Epithelial cell of proximal tubule (primary cell): ENCODE measurements at regions not wholly inside any gene's neighbourhood (a gene's known extent, or its start where the extent isn't known, plus 50 kb on each side); places are given as distances from the start of the nearest gene placed in this dataset.

Source experiments
- DNase-seq: peaks from one replicate; pipeline ENCODE4 v3.0.0-alpha.2; 2011; ENCODE audit warnings: low read depth
- H3K4me3 ChIP-seq: 2 replicates; pipeline ENCODE4 v1.5.1; 2011; ENCODE audit warnings: low read depth, mild to moderate bottlenecking, low read length
- TF ChIP-seq, protein P1 (sequence below): conservative IDR thresholded peaks from 2 replicates; pipeline ENCODE4 v1.5.1; 2012; ENCODE audit warnings: low read depth, mild to moderate bottlenecking, low read length

DNA sequence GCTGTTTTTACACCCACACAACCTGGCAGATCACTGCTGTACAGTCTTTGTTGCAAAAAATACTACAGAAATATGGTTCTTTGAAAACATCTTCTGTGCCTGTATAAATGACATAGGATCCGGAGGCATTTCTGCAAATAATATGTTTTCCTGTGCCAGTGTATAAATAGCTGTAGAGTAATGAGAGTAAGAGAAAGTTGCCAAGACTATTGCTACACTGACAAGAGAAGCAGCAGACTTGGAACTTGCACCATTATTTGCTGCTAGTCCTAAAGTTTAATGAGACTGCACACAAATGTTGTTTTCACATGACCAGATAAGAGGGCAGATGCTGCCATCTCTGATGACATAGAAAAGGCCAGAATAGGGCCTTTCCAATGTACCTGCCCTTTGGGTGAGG is 50.0 kb upstream of the DTNBP1 start:
- TF ChIP-seq, protein P1, sequence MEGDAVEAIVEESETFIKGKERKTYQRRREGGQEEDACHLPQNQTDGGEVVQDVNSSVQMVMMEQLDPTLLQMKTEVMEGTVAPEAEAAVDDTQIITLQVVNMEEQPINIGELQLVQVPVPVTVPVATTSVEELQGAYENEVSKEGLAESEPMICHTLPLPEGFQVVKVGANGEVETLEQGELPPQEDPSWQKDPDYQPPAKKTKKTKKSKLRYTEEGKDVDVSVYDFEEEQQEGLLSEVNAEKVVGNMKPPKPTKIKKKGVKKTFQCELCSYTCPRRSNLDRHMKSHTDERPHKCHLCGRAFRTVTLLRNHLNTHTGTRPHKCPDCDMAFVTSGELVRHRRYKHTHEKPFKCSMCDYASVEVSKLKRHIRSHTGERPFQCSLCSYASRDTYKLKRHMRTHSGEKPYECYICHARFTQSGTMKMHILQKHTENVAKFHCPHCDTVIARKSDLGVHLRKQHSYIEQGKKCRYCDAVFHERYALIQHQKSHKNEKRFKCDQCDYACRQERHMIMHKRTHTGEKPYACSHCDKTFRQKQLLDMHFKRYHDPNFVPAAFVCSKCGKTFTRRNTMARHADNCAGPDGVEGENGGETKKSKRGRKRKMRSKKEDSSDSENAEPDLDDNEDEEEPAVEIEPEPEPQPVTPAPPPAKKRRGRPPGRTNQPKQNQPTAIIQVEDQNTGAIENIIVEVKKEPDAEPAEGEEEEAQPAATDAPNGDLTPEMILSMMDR: no peak
- H3K4me3 ChIP-seq: no peak overlapping the region
- no peak for DNase-seq
